Karpas-422 (cell line): ENCODE measurements at regions not wholly inside any gene's neighbourhood (a gene's known extent, or its start where the extent isn't known, plus 50 kb on each side); places are given as distances from the start of the nearest gene placed in this dataset.

Experiments used
- DNase-seq: peaks from one replicate; pipeline ENCODE4 v3.0.0-alpha.2; 2015
- H2AFZ ChIP-seq: fragments of 200-600 bp; sonication (generic); 2 replicates; pipeline ENCODE4 v1.6.1; 2014; ENCODE audit warnings: antibody characterized with exemption, low read length, mixed read lengths
- H3K27ac ChIP-seq: fragments of 200-600 bp; sonication (generic); 2 replicates; pipeline ENCODE4 v1.5.1; 2014; ENCODE audit warnings: mild to moderate bottlenecking, low read length, moderate library complexity
- H3K27me3 ChIP-seq: fragments of 200-600 bp; sonication (generic); 2 replicates; pipeline ENCODE4 v1.6.1; 2014; ENCODE audit warnings: low read length, mixed read lengths
- H3K36me3 ChIP-seq: fragments of 200-600 bp; sonication (generic); 2 replicates; pipeline ENCODE4 v1.6.1; 2014; ENCODE audit warnings: low read length, mixed read lengths; ENCODE audit not compliant: insufficient read depth
- H3K4me1 ChIP-seq: fragments of 200-600 bp; sonication (generic); 2 replicates; pipeline ENCODE4 v1.6.1; 2014; ENCODE audit warnings: mild to moderate bottlenecking, low read length, mixed read lengths
- H3K4me2 ChIP-seq: fragments of 200-600 bp; sonication (generic); 2 replicates; pipeline ENCODE4 v1.6.1; 2014; ENCODE audit warnings: low read length, low read depth, mild to moderate bottlenecking; ENCODE audit not compliant: poor library complexity, severe bottlenecking
- H3K4me3 ChIP-seq: fragments of 200-600 bp; sonication (generic); 2 replicates; pipeline ENCODE4 v1.5.1; 2014; ENCODE audit warnings: mild to moderate bottlenecking, antibody characterized with exemption, low read length, mixed read lengths
- H3K79me2 ChIP-seq: fragments of 200-600 bp; sonication (generic); 2 replicates; pipeline ENCODE4 v1.6.1; 2014; ENCODE audit warnings: mild to moderate bottlenecking, low read length, mixed read lengths
- H3K9ac ChIP-seq: fragments of 200-600 bp; sonication (generic); 2 replicates; pipeline ENCODE4 v1.6.0; 2014; ENCODE audit warnings: low read length
- H3K9me2 ChIP-seq: fragments of 200-600 bp; sonication (generic), shearing (Covaris generic); replicated peaks from 2 replicates; pipeline ENCODE4 v1.6.0; 2014; ENCODE audit warnings: mild to moderate bottlenecking, low read length, moderate library complexity; ENCODE audit not compliant: insufficient read depth
- H3K9me3 ChIP-seq: fragments of 300-700, 200-600 bp; sonication (generic); 2 replicates; pipeline ENCODE4 v1.6.1; 2014; ENCODE audit warnings: low read length, mixed read lengths
- H4K20me1 ChIP-seq: fragments of 200-600 bp; sonication (generic); 2 replicates; pipeline ENCODE4 v1.6.1; 2014; ENCODE audit warnings: mild to moderate bottlenecking, antibody characterized with exemption, low read length, low read depth; ENCODE audit not compliant: insufficient read depth

DNA sequence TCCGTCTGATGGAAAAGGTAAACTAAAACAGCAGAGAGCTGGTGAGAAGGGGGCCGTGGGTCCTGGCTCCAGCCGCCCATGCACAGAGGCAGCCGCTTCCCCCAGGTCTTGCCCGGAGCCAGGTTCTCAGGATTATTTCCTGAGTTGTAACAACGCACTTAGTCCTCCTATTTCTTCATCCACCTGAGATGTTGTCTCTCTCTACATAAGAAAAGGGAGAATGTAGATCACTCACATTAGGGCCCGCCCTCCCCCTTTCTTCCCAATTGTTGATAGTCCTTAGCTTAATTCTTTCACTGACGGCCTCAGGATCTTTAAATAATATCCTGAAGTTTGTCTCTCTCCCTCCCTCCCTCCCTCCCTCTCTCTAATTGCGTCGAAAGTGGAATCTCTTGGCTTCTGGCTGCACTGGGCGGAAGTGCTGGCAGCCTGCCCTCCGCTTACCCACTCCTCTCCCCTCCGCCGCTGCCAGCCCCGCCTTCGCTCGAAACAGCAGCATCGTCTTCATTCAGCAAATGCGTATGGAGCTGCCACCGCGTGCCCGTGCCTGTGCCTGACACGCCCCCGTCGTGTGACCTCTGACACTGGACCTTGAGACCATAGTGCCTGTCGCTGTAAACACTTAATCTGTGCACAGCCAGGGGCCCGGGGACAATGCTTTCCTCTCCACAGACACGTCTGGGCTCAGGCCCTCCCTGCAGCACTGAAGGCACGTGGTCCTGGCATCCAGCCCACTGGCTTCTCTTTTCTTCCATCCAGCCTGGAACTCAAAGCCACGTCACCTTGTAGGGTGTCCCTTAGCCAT lies 174.5 kb upstream of the PPP2R2D start:
- H3K27ac ChIP-seq: no peak overlapping the region
- H3K4me2 ChIP-seq: no peak overlapping the region
- DNase-seq: no peak
- H3K9me3 ChIP-seq: no peaks in the 10 kb centered on the region
- H3K79me2 ChIP-seq: no peaks in the 10 kb centered on the region
- H3K9me2 ChIP-seq: no peaks in the 10 kb centered on the region
- no peaks in the 10 kb centered on the region for H3K4me1 ChIP-seq
- H3K36me3 ChIP-seq: no peaks in the 10 kb centered on the region
- no peak overlapping the region for H2AFZ ChIP-seq
- no peaks in the 10 kb centered on the region for H3K27me3 ChIP-seq
- no peak overlapping the region for H3K4me3 ChIP-seq
- no peak overlapping the region for H3K9ac ChIP-seq
- no peaks in the 10 kb centered on the region for H4K20me1 ChIP-seq

DNA sequence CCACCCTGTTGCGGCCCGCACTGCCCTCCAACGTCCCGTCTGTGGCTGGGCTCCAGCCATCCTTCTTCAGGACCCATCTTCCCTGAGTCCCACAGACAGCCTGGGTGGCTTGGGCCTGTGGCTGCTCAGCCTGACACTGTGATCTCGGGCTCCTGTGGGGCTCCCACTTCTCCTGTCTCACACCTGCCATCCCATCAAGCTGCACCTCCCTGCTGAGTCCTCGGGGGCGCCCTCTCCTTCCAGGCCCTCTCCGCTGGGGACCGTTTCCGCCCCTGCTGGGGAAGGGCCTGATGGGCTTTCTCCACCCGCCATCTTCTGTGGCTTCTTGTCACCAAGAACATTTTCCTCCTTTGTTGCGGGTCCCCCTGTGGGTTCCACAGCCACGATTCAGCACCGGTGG lies 173.8 kb upstream of the PPP2R2D start:
- H3K79me2 ChIP-seq: no peaks in the 10 kb centered on the region
- no peaks in the 10 kb centered on the region for H4K20me1 ChIP-seq
- H3K4me2 ChIP-seq: no peak overlapping the region
- H3K27ac ChIP-seq: no peak overlapping the region
- no peak overlapping the region for H3K9ac ChIP-seq
- no peaks in the 10 kb centered on the region for H3K9me2 ChIP-seq
- H3K36me3 ChIP-seq: no peaks in the 10 kb centered on the region
- no peak overlapping the region for H3K4me3 ChIP-seq
- DNase-seq: no peak
- no peaks in the 10 kb centered on the region for H3K4me1 ChIP-seq
- no peak overlapping the region for H2AFZ ChIP-seq
- H3K27me3 ChIP-seq: no peaks in the 10 kb centered on the region
- H3K9me3 ChIP-seq: no peaks in the 10 kb centered on the region

DNA sequence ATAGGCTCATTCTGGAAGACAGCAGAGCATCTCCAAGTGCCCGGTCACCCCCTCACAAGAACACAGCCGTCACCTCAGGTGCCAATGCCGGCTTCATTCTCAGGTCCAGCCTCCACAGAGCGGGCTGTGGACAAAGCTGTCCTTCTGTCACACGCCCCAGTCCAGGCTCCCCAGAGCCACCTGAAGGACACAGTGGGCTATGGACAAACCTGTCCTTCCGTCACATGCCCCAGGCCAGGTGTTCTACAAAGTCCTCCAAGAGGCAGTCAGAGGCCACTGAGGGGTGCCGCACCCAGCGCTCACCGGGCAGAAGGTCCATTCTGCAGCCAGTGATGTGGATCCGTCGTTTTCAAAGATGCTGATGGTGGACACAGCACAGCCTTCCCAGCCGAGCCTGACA lies 173.2 kb upstream of the PPP2R2D start:
- H3K9ac ChIP-seq: no peak overlapping the region
- no peaks in the 10 kb centered on the region for H3K79me2 ChIP-seq
- H2AFZ ChIP-seq: no peak overlapping the region
- no peaks in the 10 kb centered on the region for H4K20me1 ChIP-seq
- no peaks in the 10 kb centered on the region for H3K4me1 ChIP-seq
- H3K9me2 ChIP-seq: no peaks in the 10 kb centered on the region
- no peak overlapping the region for H3K27ac ChIP-seq
- no peak for DNase-seq
- no peaks in the 10 kb centered on the region for H3K27me3 ChIP-seq
- no peak overlapping the region for H3K4me3 ChIP-seq
- no peaks in the 10 kb centered on the region for H3K36me3 ChIP-seq
- no peak overlapping the region for H3K4me2 ChIP-seq
- no peaks in the 10 kb centered on the region; the same call in 1 of the 2 replicates for H3K9me3 ChIP-seq

DNA sequence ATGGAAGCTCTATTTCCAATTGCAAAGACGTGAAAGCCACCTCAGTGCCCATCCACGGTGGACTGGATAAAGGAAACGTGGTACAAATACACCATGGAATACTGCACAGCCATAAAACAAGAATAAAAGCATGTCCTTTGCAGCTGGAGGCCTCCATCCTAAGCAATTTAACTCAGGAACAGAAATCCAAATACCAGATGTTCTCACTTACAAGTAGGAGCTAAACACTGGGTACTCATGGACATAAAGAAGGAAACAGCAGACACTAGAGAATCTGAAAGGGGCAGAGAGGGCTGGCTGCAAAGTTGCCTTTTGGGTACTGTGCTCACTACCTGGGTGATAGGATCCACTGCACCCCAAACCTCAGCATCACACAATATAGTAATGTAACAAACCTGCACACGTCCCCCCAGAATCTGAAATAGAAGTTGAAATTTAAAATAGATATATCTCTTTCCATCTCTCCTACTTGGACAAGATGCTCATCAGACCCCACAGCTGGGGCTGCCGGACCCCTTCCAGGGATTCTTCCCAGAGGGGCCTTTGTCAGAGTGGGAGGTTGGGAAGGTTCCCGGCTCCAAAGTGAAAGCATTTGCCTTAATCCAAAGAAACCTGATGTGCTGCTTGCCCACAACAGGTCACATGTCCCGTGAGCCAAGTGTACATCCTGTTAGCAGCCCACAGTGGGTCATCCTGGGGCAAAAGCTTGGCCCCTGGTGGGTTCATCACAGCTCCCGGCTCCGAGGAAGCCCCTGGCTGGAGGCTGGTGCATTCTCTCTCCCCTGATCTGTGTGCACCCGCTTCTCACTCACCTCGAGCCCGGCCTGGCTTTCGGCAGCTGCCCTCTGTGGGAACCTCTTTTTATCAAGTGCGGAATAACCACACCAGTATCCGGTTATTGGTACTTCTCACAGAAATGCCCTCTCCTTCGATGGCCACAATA lies 172.3 kb upstream of the PPP2R2D start:
- H3K36me3 ChIP-seq: no peaks in the 10 kb centered on the region
- H3K4me3 ChIP-seq: no peak overlapping the region
- H3K27me3 ChIP-seq: no peaks in the 10 kb centered on the region
- no peaks in the 10 kb centered on the region for H3K79me2 ChIP-seq
- H3K9ac ChIP-seq: no peak overlapping the region
- H3K4me2 ChIP-seq: no peak overlapping the region
- H3K9me2 ChIP-seq: no peaks in the 10 kb centered on the region
- no peaks in the 10 kb centered on the region for H4K20me1 ChIP-seq
- H2AFZ ChIP-seq: no peak overlapping the region
- no peaks in the 10 kb centered on the region for H3K4me1 ChIP-seq
- H3K9me3 ChIP-seq: no peaks in the 10 kb centered on the region; the same call in 1 of the 2 replicates
- no peak for DNase-seq
- H3K27ac ChIP-seq: no peak overlapping the region

DNA sequence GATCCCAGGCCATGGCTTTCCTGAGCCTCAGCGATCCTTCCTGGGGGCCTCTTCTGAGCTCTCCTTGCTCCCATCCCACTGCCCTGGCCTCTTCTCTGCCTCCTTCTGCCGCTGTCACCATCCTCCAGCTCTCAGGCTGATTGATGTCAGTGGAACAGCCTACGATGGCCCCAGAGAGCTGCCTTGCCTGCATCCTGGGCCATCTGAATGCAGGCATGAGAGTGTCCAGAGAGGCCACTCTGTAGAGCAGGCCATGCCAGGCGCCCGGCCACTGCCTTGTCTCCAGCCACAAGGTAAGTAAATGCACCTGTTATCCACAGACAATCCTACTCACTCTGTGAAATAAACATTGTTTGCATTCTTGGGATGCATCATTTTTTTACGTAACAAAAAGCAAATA lies 171.4 kb upstream of the PPP2R2D start:
- no peaks in the 10 kb centered on the region for H3K9me2 ChIP-seq
- H3K27ac ChIP-seq: no peak overlapping the region
- no peak overlapping the region for H3K4me3 ChIP-seq
- no peak overlapping the region for H3K9ac ChIP-seq
- no peak overlapping the region for H2AFZ ChIP-seq
- no peaks in the 10 kb centered on the region for H3K79me2 ChIP-seq
- H3K36me3 ChIP-seq: no peaks in the 10 kb centered on the region
- H4K20me1 ChIP-seq: no peaks in the 10 kb centered on the region
- H3K9me3 ChIP-seq: no peaks in the 10 kb centered on the region; the same call in 1 of the 2 replicates
- H3K4me2 ChIP-seq: no peak overlapping the region
- no peak for DNase-seq
- H3K27me3 ChIP-seq: no peaks in the 10 kb centered on the region
- no peaks in the 10 kb centered on the region for H3K4me1 ChIP-seq

DNA sequence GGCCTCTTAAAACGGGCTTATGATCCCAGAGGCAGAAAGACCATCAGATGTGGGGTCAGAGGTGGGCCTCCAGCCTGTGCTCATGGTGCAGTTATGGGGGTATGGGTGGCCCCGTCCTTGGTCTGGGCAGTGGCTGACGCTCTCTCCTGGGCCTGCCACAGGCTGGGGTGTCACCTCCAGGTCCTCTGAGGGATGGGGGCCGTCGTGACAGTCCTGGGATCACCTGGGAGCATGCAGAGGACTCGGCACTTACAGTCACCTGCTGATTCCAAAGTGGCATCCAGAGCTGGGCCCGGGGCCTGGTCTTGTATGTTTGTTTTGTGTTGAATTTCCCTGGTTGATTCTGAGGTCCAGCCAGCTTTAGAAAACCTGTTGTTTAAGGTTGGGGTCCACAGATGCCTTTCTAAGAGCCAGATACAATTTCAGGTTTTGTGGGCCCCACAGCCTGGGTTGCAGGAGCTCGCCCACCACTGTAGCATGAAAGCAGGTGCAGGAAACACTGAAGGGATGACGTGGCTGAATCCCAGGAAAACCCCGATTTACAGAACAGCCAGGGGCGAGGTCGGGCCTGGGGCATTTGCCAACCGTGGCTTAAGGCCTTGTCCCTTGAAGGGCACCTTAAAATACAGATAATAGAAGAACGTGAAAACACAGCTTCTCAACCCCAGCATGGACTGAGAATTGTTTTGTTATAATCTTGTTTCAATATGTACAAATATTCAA lies 170.7 kb upstream of the PPP2R2D start:
- H3K79me2 ChIP-seq: no peaks in the 10 kb centered on the region
- no peaks in the 10 kb centered on the region; the same call in 1 of the 2 replicates for H3K9me3 ChIP-seq

DNA sequence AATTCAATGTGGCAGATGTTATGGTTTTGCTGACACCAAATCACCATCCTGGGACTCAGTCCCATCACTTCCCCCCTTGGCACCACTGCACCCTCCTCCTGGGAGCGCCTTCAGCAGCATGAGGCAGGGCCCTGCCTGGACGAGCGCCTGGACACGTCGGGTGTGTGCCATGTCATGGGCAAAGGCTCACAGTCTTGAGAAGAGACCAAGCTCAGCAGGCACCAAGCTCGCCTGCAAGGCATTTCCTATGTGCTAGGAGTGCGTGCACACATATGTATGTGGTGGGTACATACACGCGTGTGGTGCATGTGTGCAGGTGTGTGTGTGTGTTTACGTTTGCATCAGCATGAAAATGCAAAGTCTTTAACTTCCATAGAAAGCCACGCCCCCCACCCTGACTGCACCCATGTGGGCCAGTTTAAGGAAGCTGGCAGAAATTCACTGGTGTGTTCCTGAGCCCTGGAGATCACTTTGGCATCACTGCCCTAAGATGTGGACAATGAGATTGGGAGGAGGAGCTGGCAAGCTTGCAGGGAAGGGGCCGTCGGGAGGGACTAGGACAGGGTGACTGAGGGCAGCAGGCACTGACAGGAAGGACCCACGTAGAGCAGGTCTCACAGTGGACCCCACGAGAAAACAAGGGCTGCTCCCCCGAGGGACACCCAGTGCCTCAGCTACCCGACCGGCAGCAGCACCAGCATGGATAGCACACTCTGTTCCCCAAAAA lies 169.9 kb upstream of the PPP2R2D start:
- H3K27me3 ChIP-seq: no peaks in the 10 kb centered on the region
- no peak overlapping the region for H3K27ac ChIP-seq
- no peaks in the 10 kb centered on the region for H3K79me2 ChIP-seq
- H3K9me3 ChIP-seq: no peaks in the 10 kb centered on the region; the same call in 1 of the 2 replicates
- H3K4me2 ChIP-seq: no peak overlapping the region
- no peaks in the 10 kb centered on the region for H3K9me2 ChIP-seq
- no peak overlapping the region for H3K9ac ChIP-seq
- no peak for DNase-seq
- no peaks in the 10 kb centered on the region for H3K4me1 ChIP-seq
- H4K20me1 ChIP-seq: no peaks in the 10 kb centered on the region
- H3K4me3 ChIP-seq: no peak overlapping the region
- no peaks in the 10 kb centered on the region for H3K36me3 ChIP-seq
- no peak overlapping the region for H2AFZ ChIP-seq

More for the DNA sequence above, 170.7 kb upstream of the PPP2R2D start:
- Histone ChIP-seq H3K27ac (no peak overlapping the region), H2AFZ (no peak overlapping the region), H4K20me1 (no peaks in the 10 kb centered on the region), H3K4me1 (no peaks in the 10 kb centered on the region), H3K9me2 (no peaks in the 10 kb centered on the region), H3K9ac (no peak overlapping the region), H3K4me2 (no peak overlapping the region), H3K36me3 (no peaks in the 10 kb centered on the region), H3K4me3 (no peak overlapping the region), H3K27me3 (no peaks in the 10 kb centered on the region)
- DNase-seq: no peak
